ENCODE measurements at regions not wholly inside any gene's neighbourhood (a gene's known extent, or its start where the extent isn't known, plus 50 kb on each side); places are given as distances from the start of the nearest gene placed in this dataset.

DNA sequence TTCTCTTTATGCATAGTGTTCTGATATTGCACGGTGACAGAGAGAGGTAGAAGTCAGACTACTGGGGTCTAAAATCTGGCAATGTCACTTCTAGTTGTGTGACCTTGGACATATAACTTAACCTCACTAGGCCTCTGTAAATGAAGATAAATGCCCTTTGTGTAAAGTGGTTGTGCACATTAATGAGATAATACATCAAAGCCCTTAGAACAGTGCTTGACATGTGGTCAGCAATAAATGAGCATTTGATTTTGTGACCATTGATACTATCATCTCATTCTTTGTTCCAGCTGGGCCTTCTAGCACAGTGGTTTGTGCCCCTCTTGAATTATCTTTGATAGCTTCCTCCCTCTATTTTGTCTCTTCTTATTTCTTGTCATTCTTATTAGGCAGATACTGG is 74.1 kb upstream of the C10orf90 start:
- TF ChIP-seq, protein P1, sequence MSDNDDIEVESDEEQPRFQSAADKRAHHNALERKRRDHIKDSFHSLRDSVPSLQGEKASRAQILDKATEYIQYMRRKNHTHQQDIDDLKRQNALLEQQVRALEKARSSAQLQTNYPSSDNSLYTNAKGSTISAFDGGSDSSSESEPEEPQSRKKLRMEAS (IDR thresholded peaks at IDR 0.05; ENCODE audit: insufficient read depth, insufficient read length), result no peak
- TF ChIP-seq, protein P2, sequence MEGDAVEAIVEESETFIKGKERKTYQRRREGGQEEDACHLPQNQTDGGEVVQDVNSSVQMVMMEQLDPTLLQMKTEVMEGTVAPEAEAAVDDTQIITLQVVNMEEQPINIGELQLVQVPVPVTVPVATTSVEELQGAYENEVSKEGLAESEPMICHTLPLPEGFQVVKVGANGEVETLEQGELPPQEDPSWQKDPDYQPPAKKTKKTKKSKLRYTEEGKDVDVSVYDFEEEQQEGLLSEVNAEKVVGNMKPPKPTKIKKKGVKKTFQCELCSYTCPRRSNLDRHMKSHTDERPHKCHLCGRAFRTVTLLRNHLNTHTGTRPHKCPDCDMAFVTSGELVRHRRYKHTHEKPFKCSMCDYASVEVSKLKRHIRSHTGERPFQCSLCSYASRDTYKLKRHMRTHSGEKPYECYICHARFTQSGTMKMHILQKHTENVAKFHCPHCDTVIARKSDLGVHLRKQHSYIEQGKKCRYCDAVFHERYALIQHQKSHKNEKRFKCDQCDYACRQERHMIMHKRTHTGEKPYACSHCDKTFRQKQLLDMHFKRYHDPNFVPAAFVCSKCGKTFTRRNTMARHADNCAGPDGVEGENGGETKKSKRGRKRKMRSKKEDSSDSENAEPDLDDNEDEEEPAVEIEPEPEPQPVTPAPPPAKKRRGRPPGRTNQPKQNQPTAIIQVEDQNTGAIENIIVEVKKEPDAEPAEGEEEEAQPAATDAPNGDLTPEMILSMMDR (IDR thresholded peaks at IDR 0.05; ENCODE audit: extremely low read depth in 1 of 2, insufficient read depth in 1 of 2, low read depth in 1 of 2, low read length in 2 of 2), result no peak
- TF ChIP-seq POLR2A (IDR thresholded peaks at IDR 0.05; ENCODE audit: low read depth, low read length) (no peak), POLR2AphosphoS5 (IDR thresholded peaks at IDR 0.05; ENCODE audit: insufficient read depth, low read depth, low read length) (no peak)

Data from endothelial cell of umbilical vein (primary cell).